ENCODE measurements at regions not wholly inside any gene's neighbourhood (a gene's known extent, or its start where the extent isn't known, plus 50 kb on each side); places are given as distances from the start of the nearest gene placed in this dataset.
"Not testable (repeated sequence)": the region's sequence is repeated elsewhere in the genome, so short reads cannot be mapped to it uniquely, and the experiment has no call there.

- CTCF ChIA-PET; H3K36me3 Mint-ChIP-seq (ENCODE audit: insufficient read depth, unreplicated experiment); BruUV-seq (replicated peaks); H3K27me3 Mint-ChIP-seq (ENCODE audit: unreplicated experiment); H3K4me3 Mint-ChIP-seq (ENCODE audit: low read depth, unreplicated experiment); DNase-seq; H3K9me3 Mint-ChIP-seq (ENCODE audit: low read depth, unreplicated experiment); H3K27ac Mint-ChIP-seq (ENCODE audit: unreplicated experiment): not testable (repeated sequence)
- intact Hi-C loops (cut with micrococcal nuclease; ENCODE audit: unreplicated experiment), result loop anchor here (5.0 kb wide), 1 partner anchor 1593 kb away; no protein-coding TSS in a partner anchor
- peaks cover 11% of the 10 kb centered on the region for H3K4me1 Mint-ChIP-seq (ENCODE audit: low read depth, unreplicated experiment)
Observed at GRCh38 chr5:97234380-97234779, 51.3 kb upstream of the RIOK2 start.

- no peaks in the 10 kb centered on the region for H3K36me3 Mint-ChIP-seq (ENCODE audit: insufficient read depth, unreplicated experiment)
- no TSS peak for BruUV-seq (replicated peaks)
- TF ChIP-seq CTCF (IDR thresholded peaks at IDR 0.05; ENCODE audit: unreplicated experiment), result no peak
- H3K4me1 Mint-ChIP-seq (ENCODE audit: low read depth, unreplicated experiment), result no peaks in the 10 kb centered on the region
- intact Hi-C loops (cut with micrococcal nuclease; ENCODE audit: unreplicated experiment), result no loop called here
- H3K9me3 Mint-ChIP-seq (ENCODE audit: low read depth, unreplicated experiment), result no peaks in the 10 kb centered on the region
- no peak for DNase-seq
- H3K4me3 Mint-ChIP-seq (ENCODE audit: low read depth, unreplicated experiment), result no peak overlapping the region
- H3K27ac Mint-ChIP-seq (ENCODE audit: unreplicated experiment), result no peak overlapping the region
- no peaks in the 10 kb centered on the region for H3K27me3 Mint-ChIP-seq (ENCODE audit: unreplicated experiment)
- CTCF ChIA-PET, result interaction anchor here (0.6 kb wide), 1 partner anchor 511 kb away, joined by 3 read pairs; no protein-coding TSS in a partner anchor
Observed at GRCh38 chr5:97242341-97242740, 59.3 kb upstream of the RIOK2 start.

GRCh38 chr5:97243353-97243752 lies 60.3 kb upstream of the RIOK2 start:
- no peak for DNase-seq
- intact Hi-C loops (cut with micrococcal nuclease; ENCODE audit: unreplicated experiment), result no loop called here
- CTCF ChIA-PET, result no interaction called here
- no TSS peak for BruUV-seq (replicated peaks)
- Mint-ChIP-seq H3K4me3 (ENCODE audit: low read depth, unreplicated experiment) (no peak overlapping the region), H3K27me3 (ENCODE audit: unreplicated experiment) (no peaks in the 10 kb centered on the region), H3K27ac (ENCODE audit: unreplicated experiment) (no peak overlapping the region), H3K9me3 (ENCODE audit: low read depth, unreplicated experiment) (no peaks in the 10 kb centered on the region), H3K4me1 (ENCODE audit: low read depth, unreplicated experiment) (no peaks in the 10 kb centered on the region), H3K36me3 (ENCODE audit: insufficient read depth, unreplicated experiment) (no peaks in the 10 kb centered on the region)
- TF ChIP-seq CTCF (IDR thresholded peaks at IDR 0.05; ENCODE audit: unreplicated experiment), result no peak

- no TSS peak for BruUV-seq (replicated peaks)
- TF ChIP-seq CTCF (IDR thresholded peaks at IDR 0.05; ENCODE audit: unreplicated experiment), result no peak
- intact Hi-C loops (cut with micrococcal nuclease; ENCODE audit: unreplicated experiment), result no loop called here
- H3K4me3 Mint-ChIP-seq (ENCODE audit: low read depth, unreplicated experiment), result no peak overlapping the region
- no peaks in the 10 kb centered on the region for H3K4me1 Mint-ChIP-seq (ENCODE audit: low read depth, unreplicated experiment)
- H3K36me3 Mint-ChIP-seq (ENCODE audit: insufficient read depth, unreplicated experiment), result no peaks in the 10 kb centered on the region
- DNase-seq, result no peak
- H3K27me3 Mint-ChIP-seq (ENCODE audit: unreplicated experiment), result no peaks in the 10 kb centered on the region
- CTCF ChIA-PET, result interaction anchor here (0.6 kb wide), 1 partner anchor 1117 kb away, joined by 3 read pairs; no protein-coding TSS in a partner anchor
- peaks cover 9% of the 10 kb centered on the region for H3K9me3 Mint-ChIP-seq (ENCODE audit: low read depth, unreplicated experiment)
- H3K27ac Mint-ChIP-seq (ENCODE audit: unreplicated experiment), result no peak overlapping the region
Observed at GRCh38 chr5:97245386-97245785, 62.3 kb upstream of the RIOK2 start.

- no peak for TF ChIP-seq CTCF (IDR thresholded peaks at IDR 0.05; ENCODE audit: unreplicated experiment)
- H3K27ac Mint-ChIP-seq (ENCODE audit: unreplicated experiment), result no peak overlapping the region
Observed at GRCh38 chr5:97250113-97250512, 67.1 kb upstream of the RIOK2 start.

More at GRCh38 chr5:97250113-97250512, 67.1 kb upstream of the RIOK2 start:
- Mint-ChIP-seq H3K9me3 (ENCODE audit: low read depth, unreplicated experiment) (peaks cover 10% of the 10 kb centered on the region), H3K36me3 (ENCODE audit: insufficient read depth, unreplicated experiment) (no peaks in the 10 kb centered on the region), H3K4me3 (ENCODE audit: low read depth, unreplicated experiment) (no peak overlapping the region), H3K27me3 (ENCODE audit: unreplicated experiment) (no peaks in the 10 kb centered on the region), H3K4me1 (ENCODE audit: low read depth, unreplicated experiment) (no peaks in the 10 kb centered on the region)
- CTCF ChIA-PET, result no interaction called here
- no peak for DNase-seq
- intact Hi-C loops (cut with micrococcal nuclease; ENCODE audit: unreplicated experiment), result no loop called here
- BruUV-seq (replicated peaks), result no TSS peak
